ENCODE measurements at regions not wholly inside any gene's neighbourhood (a gene's known extent, or its start where the extent isn't known, plus 50 kb on each side); places are given as distances from the start of the nearest gene placed in this dataset.

- TF ChIP-seq, protein P1, sequence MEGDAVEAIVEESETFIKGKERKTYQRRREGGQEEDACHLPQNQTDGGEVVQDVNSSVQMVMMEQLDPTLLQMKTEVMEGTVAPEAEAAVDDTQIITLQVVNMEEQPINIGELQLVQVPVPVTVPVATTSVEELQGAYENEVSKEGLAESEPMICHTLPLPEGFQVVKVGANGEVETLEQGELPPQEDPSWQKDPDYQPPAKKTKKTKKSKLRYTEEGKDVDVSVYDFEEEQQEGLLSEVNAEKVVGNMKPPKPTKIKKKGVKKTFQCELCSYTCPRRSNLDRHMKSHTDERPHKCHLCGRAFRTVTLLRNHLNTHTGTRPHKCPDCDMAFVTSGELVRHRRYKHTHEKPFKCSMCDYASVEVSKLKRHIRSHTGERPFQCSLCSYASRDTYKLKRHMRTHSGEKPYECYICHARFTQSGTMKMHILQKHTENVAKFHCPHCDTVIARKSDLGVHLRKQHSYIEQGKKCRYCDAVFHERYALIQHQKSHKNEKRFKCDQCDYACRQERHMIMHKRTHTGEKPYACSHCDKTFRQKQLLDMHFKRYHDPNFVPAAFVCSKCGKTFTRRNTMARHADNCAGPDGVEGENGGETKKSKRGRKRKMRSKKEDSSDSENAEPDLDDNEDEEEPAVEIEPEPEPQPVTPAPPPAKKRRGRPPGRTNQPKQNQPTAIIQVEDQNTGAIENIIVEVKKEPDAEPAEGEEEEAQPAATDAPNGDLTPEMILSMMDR (IDR thresholded peaks at IDR 0.05) = no peak
- no peak for TF ChIP-seq EP300 (IDR thresholded peaks at IDR 0.05; ENCODE audit: low read depth)
Observed at GRCh38 chr16:9536905-9537304, 445.5 kb downstream of the HAPSTR1 start.
